ENCODE measurements at regions not wholly inside any gene's neighbourhood (a gene's known extent, or its start where the extent isn't known, plus 50 kb on each side); places are given as distances from the start of the nearest gene placed in this dataset.

DNA sequence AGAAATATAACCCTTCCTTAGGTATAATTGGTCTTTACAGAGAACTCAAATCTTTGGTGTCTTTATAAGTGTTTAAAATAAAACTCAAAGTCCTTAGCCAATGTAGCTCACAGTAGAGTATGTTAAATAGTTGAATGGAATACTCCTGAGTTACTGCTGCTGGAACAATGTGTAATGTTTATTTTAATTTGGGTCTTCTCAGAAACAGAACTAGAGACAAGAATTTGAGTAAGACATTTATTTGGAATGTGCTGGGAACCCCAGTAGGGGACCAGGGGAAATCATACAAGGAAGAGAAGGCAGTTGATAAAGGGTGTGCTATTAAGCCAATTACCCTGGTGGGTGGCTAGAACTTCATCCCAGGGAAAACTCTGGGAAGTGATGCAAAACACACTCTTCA lies 240.4 kb upstream of the LDB2 start:
- Histone ChIP-seq H3K4me1 (ENCODE audit: control insufficient read depth in 2 of 2, insufficient read depth in 2 of 2, low read length in 2 of 2) (no peaks in the 10 kb centered on the region), H3K4me3 (ENCODE audit: low read length in 2 of 2) (no peak overlapping the region), H3K27me3 (ENCODE audit: control insufficient read depth in 2 of 2, insufficient read depth in 1 of 2, low read length in 1 of 2) (no peaks in the 10 kb centered on the region), H3K27ac (ENCODE audit: low read depth in 1 of 2, low read length in 1 of 2) (no peak overlapping the region), H3K9me3 (ENCODE audit: control insufficient read depth in 2 of 2, insufficient read depth in 1 of 2, low read length in 1 of 2) (peaks cover 0 to 7% of the 10 kb centered on the region in 2 donors), H3K36me3 (ENCODE audit: control insufficient read depth in 2 of 2, insufficient read depth in 2 of 2, low read length in 1 of 2) (no peaks in the 10 kb centered on the region)
- DNase-seq (ENCODE audit: low read depth in 6 of 9, low spot score in 9 of 9): no peak

- no peak overlapping the region for H3K4me3 ChIP-seq (ENCODE audit: low read length in 2 of 2)
- H3K4me1 ChIP-seq (ENCODE audit: control insufficient read depth in 2 of 2, insufficient read depth in 2 of 2, low read length in 2 of 2): no peaks in the 10 kb centered on the region
- H3K9me3 ChIP-seq (ENCODE audit: control insufficient read depth in 2 of 2, insufficient read depth in 1 of 2, low read length in 1 of 2): peaks cover 0 to 7% of the 10 kb centered on the region in 2 donors
- H3K27ac ChIP-seq (ENCODE audit: low read depth in 1 of 2, low read length in 1 of 2): no peak overlapping the region
- H3K27me3 ChIP-seq (ENCODE audit: control insufficient read depth in 2 of 2, insufficient read depth in 1 of 2, low read length in 1 of 2): no peaks in the 10 kb centered on the region
- H3K36me3 ChIP-seq (ENCODE audit: control insufficient read depth in 2 of 2, insufficient read depth in 2 of 2, low read length in 1 of 2): no peaks in the 10 kb centered on the region
- DNase-seq (ENCODE audit: low read depth in 6 of 9, low spot score in 9 of 9): no peak
Observed at GRCh38 chr4:17134565-17134964, 236.1 kb upstream of the LDB2 start.

GRCh38 chr4:17134100-17134499 lies 235.7 kb upstream of the LDB2 start:
- H3K36me3 ChIP-seq (ENCODE audit: control insufficient read depth in 2 of 2, insufficient read depth in 2 of 2, low read length in 1 of 2): no peaks in the 10 kb centered on the region
- H3K9me3 ChIP-seq (ENCODE audit: control insufficient read depth in 2 of 2, insufficient read depth in 1 of 2, low read length in 1 of 2): peaks cover 0 to 7% of the 10 kb centered on the region in 2 donors
- H3K4me3 ChIP-seq (ENCODE audit: low read length in 2 of 2): no peak overlapping the region
- H3K27me3 ChIP-seq (ENCODE audit: control insufficient read depth in 2 of 2, insufficient read depth in 1 of 2, low read length in 1 of 2): no peaks in the 10 kb centered on the region
- DNase-seq (ENCODE audit: low read depth in 6 of 9, low spot score in 9 of 9): no peak
- H3K4me1 ChIP-seq (ENCODE audit: control insufficient read depth in 2 of 2, insufficient read depth in 2 of 2, low read length in 2 of 2): no peaks in the 10 kb centered on the region
- H3K27ac ChIP-seq (ENCODE audit: low read depth in 1 of 2, low read length in 1 of 2): no peak overlapping the region
- 92% methylated on average over 3 of the region's 3 CpGs for whole genome bisulfite sequencing

DNA sequence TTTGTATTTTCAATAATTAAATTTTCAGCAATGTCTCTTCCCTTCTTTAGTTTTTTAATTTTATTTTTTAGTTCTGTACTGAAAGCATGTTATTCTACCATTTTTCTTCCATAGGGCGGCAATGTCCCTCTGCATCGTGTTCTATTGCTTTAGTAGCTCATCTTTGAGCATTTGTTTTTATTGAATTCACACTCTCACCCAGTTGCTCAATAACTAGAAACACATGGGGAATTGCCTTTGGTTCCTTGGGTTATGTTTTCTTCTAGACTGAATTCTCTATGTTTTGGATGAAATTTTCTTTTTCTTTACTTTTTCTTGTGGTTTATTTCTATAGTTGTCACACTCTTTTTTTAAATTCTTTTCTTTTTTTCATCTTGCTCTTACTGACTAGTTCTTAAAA lies 233.8 kb upstream of the LDB2 start:
- Histone ChIP-seq H3K27me3 (ENCODE audit: control insufficient read depth in 2 of 2, insufficient read depth in 1 of 2, low read length in 1 of 2) (no peaks in the 10 kb centered on the region), H3K36me3 (ENCODE audit: control insufficient read depth in 2 of 2, insufficient read depth in 2 of 2, low read length in 1 of 2) (no peaks in the 10 kb centered on the region), H3K4me1 (ENCODE audit: control insufficient read depth in 2 of 2, insufficient read depth in 2 of 2, low read length in 2 of 2) (no peaks in the 10 kb centered on the region), H3K9me3 (ENCODE audit: control insufficient read depth in 2 of 2, insufficient read depth in 1 of 2, low read length in 1 of 2) (peaks cover 0 to under 1% of the 10 kb centered on the region in 2 donors), H3K27ac (ENCODE audit: low read depth in 1 of 2, low read length in 1 of 2) (no peak overlapping the region), H3K4me3 (ENCODE audit: low read length in 2 of 2) (no peak overlapping the region)
- no peak for DNase-seq (ENCODE audit: low read depth in 6 of 9, low spot score in 9 of 9)
- 94% methylated on average over 2 of the region's 2 CpGs for WGBS

DNA sequence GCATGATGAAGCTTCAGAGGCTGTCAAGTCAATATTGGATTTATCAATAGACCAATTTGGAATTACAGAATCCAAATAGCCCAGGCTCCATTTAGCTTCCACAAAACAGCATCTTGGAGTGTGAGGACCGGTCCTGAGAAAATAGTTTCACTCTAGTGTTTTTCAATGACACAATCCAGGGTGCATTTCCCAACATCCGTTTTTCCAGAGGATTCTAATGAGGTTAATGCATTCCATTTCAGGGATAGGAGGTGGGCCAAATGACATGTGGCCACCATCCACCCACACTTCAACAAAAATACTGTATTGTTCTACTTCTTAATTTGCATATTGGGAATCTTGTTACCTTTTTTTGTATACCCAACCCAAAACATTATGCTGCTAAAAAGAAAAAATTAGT lies 229.8 kb upstream of the LDB2 start:
- Histone ChIP-seq H3K27me3 (ENCODE audit: control insufficient read depth in 2 of 2, insufficient read depth in 1 of 2, low read length in 1 of 2) (no peaks in the 10 kb centered on the region), H3K4me1 (ENCODE audit: control insufficient read depth in 2 of 2, insufficient read depth in 2 of 2, low read length in 2 of 2) (no peaks in the 10 kb centered on the region), H3K36me3 (ENCODE audit: control insufficient read depth in 2 of 2, insufficient read depth in 2 of 2, low read length in 1 of 2) (no peaks in the 10 kb centered on the region), H3K27ac (ENCODE audit: low read depth in 1 of 2, low read length in 1 of 2) (no peak overlapping the region), H3K9me3 (ENCODE audit: control insufficient read depth in 2 of 2, insufficient read depth in 1 of 2, low read length in 1 of 2) (no peaks in the 10 kb centered on the region), H3K4me3 (ENCODE audit: low read length in 2 of 2) (no peak overlapping the region)
- WGBS: 85% methylated on average over 2 of the region's 2 CpGs
- no peak for DNase-seq (ENCODE audit: low read depth in 6 of 9, low spot score in 9 of 9)

DNA sequence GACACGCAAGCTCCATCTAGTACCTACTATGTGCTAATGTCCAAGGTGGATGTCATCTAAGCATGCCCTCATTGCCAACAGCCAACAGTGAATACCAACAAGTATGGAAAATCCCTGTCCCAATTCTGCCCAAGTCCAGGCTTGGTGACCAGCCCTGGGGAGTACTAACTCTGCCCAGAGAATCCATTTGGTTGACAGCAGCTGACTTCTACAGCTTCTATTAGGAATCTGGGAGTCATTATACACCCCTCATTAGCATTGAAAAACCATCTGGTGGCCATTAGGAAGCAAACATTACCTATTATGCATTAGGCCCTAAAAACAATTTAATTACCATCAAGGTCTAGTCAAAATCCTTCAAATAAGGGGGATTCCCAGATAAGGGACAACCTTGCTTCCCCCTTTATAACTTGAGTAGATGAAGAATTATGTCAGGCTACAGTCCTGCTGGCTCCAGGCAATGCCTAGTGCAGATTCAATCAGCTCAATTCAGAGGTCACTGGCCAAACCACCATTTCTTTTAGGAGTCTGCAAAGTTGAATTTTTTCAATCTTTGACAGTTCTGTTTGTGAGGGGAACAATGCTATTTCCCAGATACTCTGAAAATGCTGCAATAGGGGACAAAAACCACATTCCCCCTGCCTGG lies 228.0 kb upstream of the LDB2 start:
- no peaks in the 10 kb centered on the region for H3K27me3 ChIP-seq (ENCODE audit: control insufficient read depth in 2 of 2, insufficient read depth in 1 of 2, low read length in 1 of 2)
- WGBS: 100% methylated on average over 1 of the region's 1 CpG
- no peaks in the 10 kb centered on the region for H3K36me3 ChIP-seq (ENCODE audit: control insufficient read depth in 2 of 2, insufficient read depth in 2 of 2, low read length in 1 of 2)
- H3K27ac ChIP-seq (ENCODE audit: low read depth in 1 of 2, low read length in 1 of 2): no peak overlapping the region
- H3K4me1 ChIP-seq (ENCODE audit: control insufficient read depth in 2 of 2, insufficient read depth in 2 of 2, low read length in 2 of 2): no peaks in the 10 kb centered on the region
- no peak overlapping the region for H3K4me3 ChIP-seq (ENCODE audit: low read length in 2 of 2)
- DNase-seq (ENCODE audit: low read depth in 6 of 9, low spot score in 9 of 9): no peak
- H3K9me3 ChIP-seq (ENCODE audit: control insufficient read depth in 2 of 2, insufficient read depth in 1 of 2, low read length in 1 of 2): no peaks in the 10 kb centered on the region

GRCh38 chr4:17124767-17125166 lies 226.3 kb upstream of the LDB2 start:
- DNase-seq (ENCODE audit: low read depth in 6 of 9, low spot score in 9 of 9): no peak
- H3K27me3 ChIP-seq (ENCODE audit: control insufficient read depth in 2 of 2, insufficient read depth in 1 of 2, low read length in 1 of 2): no peaks in the 10 kb centered on the region
- H3K27ac ChIP-seq (ENCODE audit: low read depth in 1 of 2, low read length in 1 of 2): no peak overlapping the region
- no peaks in the 10 kb centered on the region for H3K4me1 ChIP-seq (ENCODE audit: control insufficient read depth in 2 of 2, insufficient read depth in 2 of 2, low read length in 2 of 2)
- no peak overlapping the region for H3K4me3 ChIP-seq (ENCODE audit: low read length in 2 of 2)
- no peaks in the 10 kb centered on the region for H3K9me3 ChIP-seq (ENCODE audit: control insufficient read depth in 2 of 2, insufficient read depth in 1 of 2, low read length in 1 of 2)
- 91% methylated on average over 4 of the region's 4 CpGs for WGBS
- H3K36me3 ChIP-seq (ENCODE audit: control insufficient read depth in 2 of 2, insufficient read depth in 2 of 2, low read length in 1 of 2): no peaks in the 10 kb centered on the region

GRCh38 chr4:17120761-17121160 lies 222.3 kb upstream of the LDB2 start:
- Histone ChIP-seq H3K4me3 (ENCODE audit: low read length in 2 of 2) (no peak overlapping the region), H3K4me1 (ENCODE audit: control insufficient read depth in 2 of 2, insufficient read depth in 2 of 2, low read length in 2 of 2) (no peaks in the 10 kb centered on the region), H3K36me3 (ENCODE audit: control insufficient read depth in 2 of 2, insufficient read depth in 2 of 2, low read length in 1 of 2) (no peaks in the 10 kb centered on the region), H3K9me3 (ENCODE audit: control insufficient read depth in 2 of 2, insufficient read depth in 1 of 2, low read length in 1 of 2) (no peaks in the 10 kb centered on the region), H3K27me3 (ENCODE audit: control insufficient read depth in 2 of 2, insufficient read depth in 1 of 2, low read length in 1 of 2) (no peaks in the 10 kb centered on the region), H3K27ac (ENCODE audit: low read depth in 1 of 2, low read length in 1 of 2) (no peak overlapping the region)
- 93% methylated on average over 1 of the region's 1 CpG for WGBS
- DNase-seq (ENCODE audit: low read depth in 6 of 9, low spot score in 9 of 9): no peak

- WGBS: 96% methylated on average over 4 of the region's 4 CpGs
- no peaks in the 10 kb centered on the region for H3K27me3 ChIP-seq (ENCODE audit: control insufficient read depth in 2 of 2, insufficient read depth in 1 of 2, low read length in 1 of 2)
Observed at GRCh38 chr4:17117746-17118145, 219.3 kb upstream of the LDB2 start.

DNA sequence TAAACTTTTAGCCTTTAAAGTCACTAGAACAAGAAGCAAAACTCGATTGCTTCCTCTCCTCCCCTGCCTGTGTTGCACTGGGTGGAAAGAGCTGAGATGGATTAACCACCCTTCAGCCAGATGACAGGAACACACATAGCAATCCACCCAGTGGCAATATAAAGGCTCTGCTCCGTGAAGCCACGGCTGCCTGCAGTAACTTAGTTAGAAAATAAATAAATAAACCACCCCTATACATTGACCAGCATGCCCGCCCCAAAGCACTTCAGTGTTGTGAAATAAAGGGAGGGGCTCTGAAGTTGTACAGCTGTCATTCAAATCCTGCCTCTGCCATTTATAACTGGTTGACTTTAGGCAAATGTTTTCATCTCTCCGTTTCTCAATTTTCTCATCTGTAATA lies 217.1 kb upstream of the LDB2 start:
- no peak overlapping the region for H3K27ac ChIP-seq (ENCODE audit: low read depth in 1 of 2, low read length in 1 of 2)

More at GRCh38 chr4:17117746-17118145, 219.3 kb upstream of the LDB2 start:
- DNase-seq (ENCODE audit: low read depth in 6 of 9, low spot score in 9 of 9): no peak
- no peak overlapping the region for H3K27ac ChIP-seq (ENCODE audit: low read depth in 1 of 2, low read length in 1 of 2)
- H3K36me3 ChIP-seq (ENCODE audit: control insufficient read depth in 2 of 2, insufficient read depth in 2 of 2, low read length in 1 of 2): no peaks in the 10 kb centered on the region
- H3K9me3 ChIP-seq (ENCODE audit: control insufficient read depth in 2 of 2, insufficient read depth in 1 of 2, low read length in 1 of 2): no peaks in the 10 kb centered on the region
- no peaks in the 10 kb centered on the region for H3K4me1 ChIP-seq (ENCODE audit: control insufficient read depth in 2 of 2, insufficient read depth in 2 of 2, low read length in 2 of 2)
- no peak overlapping the region for H3K4me3 ChIP-seq (ENCODE audit: low read length in 2 of 2)

More for the DNA sequence above, 217.1 kb upstream of the LDB2 start:
- no peaks in the 10 kb centered on the region for H3K9me3 ChIP-seq (ENCODE audit: control insufficient read depth in 2 of 2, insufficient read depth in 1 of 2, low read length in 1 of 2)
- no peaks in the 10 kb centered on the region for H3K27me3 ChIP-seq (ENCODE audit: control insufficient read depth in 2 of 2, insufficient read depth in 1 of 2, low read length in 1 of 2)
- no peak overlapping the region for H3K4me3 ChIP-seq (ENCODE audit: low read length in 2 of 2)
- no peaks in the 10 kb centered on the region for H3K4me1 ChIP-seq (ENCODE audit: control insufficient read depth in 2 of 2, insufficient read depth in 2 of 2, low read length in 2 of 2)
- no peak for DNase-seq (ENCODE audit: low read depth in 6 of 9, low spot score in 9 of 9)
- WGBS: 87% methylated on average over 5 of the region's 5 CpGs
- H3K36me3 ChIP-seq (ENCODE audit: control insufficient read depth in 2 of 2, insufficient read depth in 2 of 2, low read length in 1 of 2): no peaks in the 10 kb centered on the region

All from thymus (tissue), 11 donors.